CD4-positive, alpha-beta T cell (primary cell): ENCODE measurements at regions not wholly inside any gene's neighbourhood (a gene's known extent, or its start where the extent isn't known, plus 50 kb on each side); places are given as distances from the start of the nearest gene placed in this dataset.

ENCODE experiments used
- ATAC-seq: fragments of 200-7000 bp; cut with Tn5 transposase; one replicate; pipeline ENCODE4 v1.10.0; 2022; ENCODE audit warnings: mild to moderate bottlenecking; ENCODE audit not compliant: poor library complexity
- CTCF ChIA-PET: fragments of 350-600 bp; sonication (Branson Sonifier 250); formaldehyde crosslinking; loops from one replicate; lab custom pipeline; 2021; ENCODE audit warnings: antibody characterized with exemption, inconsistent platforms; lab: Charles Lee
- POLR2A ChIA-PET: fragments of 350-600 bp; sonication (Branson Sonifier 250); formaldehyde crosslinking; loops from one replicate; lab custom pipeline; 2021; ENCODE audit warnings: antibody characterized with exemption, inconsistent platforms; lab: Charles Lee
- DNase-seq, 14 experiments: peaks; one replicate each; pipeline ENCODE4 v3.0.0-alpha.2; 2013 to 2020; ENCODE audit warnings: mixed read lengths in 2 of 14
- H3K27ac ChIP-seq, 2 donors: one replicate each; pipeline versions ENCODE4 v1.5.1 to v1.7.0; 2013; ENCODE audit warnings: low read length in 2 of 2, low read depth in 1 of 2, mild to moderate bottlenecking in 1 of 2
- H3K27me3 ChIP-seq, 2 experiments: 1 replicate in 1 of 2; 2 replicates in 1 of 2; pipeline versions ENCODE4 v1.6.1 to v1.7.0; 2013; ENCODE audit warnings: low read length in 2 of 2, control low read depth in 1 of 2, mild to moderate bottlenecking in 1 of 2, moderate library complexity in 1 of 2; ENCODE audit not compliant: insufficient read depth in 2 of 2, control insufficient read depth in 1 of 2
- H3K36me3 ChIP-seq: one replicate; pipeline ENCODE4 v1.6.1; 2013; ENCODE audit warnings: low read length, control low read depth; ENCODE audit not compliant: insufficient read depth
- H3K4me1 ChIP-seq: one replicate; pipeline ENCODE4 v1.6.1; 2013; ENCODE audit warnings: low read length, control low read depth; ENCODE audit not compliant: insufficient read depth
- H3K4me3 ChIP-seq: one replicate; pipeline ENCODE4 v1.5.1; 2013; ENCODE audit warnings: mild to moderate bottlenecking, low read length, moderate library complexity
- H3K9me3 ChIP-seq, 2 experiments: 1 replicate in 1 of 2; 2 replicates in 1 of 2; pipeline versions ENCODE4 v1.6.1 to v1.7.0; 2013; ENCODE audit warnings: low read length in 2 of 2, mild to moderate bottlenecking in 2 of 2, control low read depth in 1 of 2, moderate library complexity in 1 of 2; ENCODE audit not compliant: control insufficient read depth in 1 of 2, insufficient read depth in 1 of 2
- H3K27ac Mint-ChIP-seq: one replicate; pipeline ENCODE4 v1.8.0; 2020; ENCODE audit warnings: mixed read lengths
- H3K27me3 Mint-ChIP-seq: one replicate; pipeline ENCODE4 v1.8.0; 2021; ENCODE audit warnings: mixed read lengths
- H3K36me3 Mint-ChIP-seq: one replicate; pipeline ENCODE4 v1.8.0; 2021; ENCODE audit warnings: low read depth, mixed read lengths
- H3K4me1 Mint-ChIP-seq: one replicate; pipeline ENCODE4 v1.8.0; 2021; ENCODE audit warnings: low read depth, mixed read lengths
- H3K4me3 Mint-ChIP-seq: one replicate; pipeline ENCODE4 v1.8.0; 2020; ENCODE audit warnings: mild to moderate bottlenecking, mixed read lengths
- H3K9me3 Mint-ChIP-seq: one replicate; pipeline ENCODE4 v1.8.0; 2020; ENCODE audit warnings: mixed read lengths
- intact Hi-C, 2 experiments: fragments of 100-400 bp; cut with DNase I in 1 of 2; cut with micrococcal nuclease in 1 of 2; formaldehyde crosslinking; loops; one replicate each; pipeline versions ENCODE4 v1.15.1 to v1.9.0; 2023 to 2025; cut with DNase I, micrococcal nuclease
- TF ChIP-seq, protein P1 (sequence below): fragments of 200-600 bp; IDR thresholded peaks from one replicate; pipeline ENCODE4 v1.8.0; 2022; ENCODE audit warnings: antibody characterized with exemption, mild to moderate bottlenecking

DNA sequence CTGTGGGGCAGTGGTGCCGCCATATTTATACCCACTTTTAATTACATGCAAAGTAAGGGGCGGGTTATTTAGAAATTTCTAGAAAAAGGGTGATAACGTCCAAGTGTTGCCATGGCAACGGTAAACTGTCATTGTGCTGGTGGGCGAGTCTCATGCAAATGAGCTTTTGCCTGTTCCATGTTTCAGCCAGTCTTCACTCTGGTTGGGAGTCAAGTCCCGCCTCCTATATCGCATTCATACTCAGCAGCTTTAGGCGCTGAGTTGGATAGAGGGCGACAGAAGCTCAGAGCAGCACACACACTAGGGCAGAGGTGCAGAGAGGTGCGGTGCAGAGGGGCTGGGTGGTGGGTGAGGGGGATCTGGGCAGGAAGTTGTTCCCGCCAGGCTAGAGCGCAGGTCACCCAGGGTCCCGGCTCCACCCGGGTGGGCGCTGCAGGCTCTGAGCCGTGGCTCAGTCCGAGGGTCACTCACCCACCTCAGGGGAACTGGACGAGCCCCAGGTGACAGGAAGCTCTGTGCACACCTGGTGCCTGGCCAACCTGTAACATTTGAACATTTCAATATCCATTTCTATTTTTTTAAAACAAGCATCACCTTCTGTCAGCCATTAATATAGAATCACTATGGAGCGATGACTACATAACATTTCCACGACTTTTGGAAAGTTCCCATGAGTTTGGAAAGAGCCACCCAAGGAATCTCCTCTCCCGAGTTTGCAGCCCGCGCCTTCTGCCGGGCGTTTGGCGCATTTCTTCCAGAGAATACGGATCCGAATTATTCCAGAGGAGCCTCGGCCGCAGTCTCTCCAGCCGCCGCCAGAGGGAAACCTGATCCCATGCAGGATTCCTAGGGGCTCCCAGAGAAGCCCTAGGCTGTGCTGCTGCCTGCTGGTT lies 89.1 kb upstream of the PHACTR3 start:
- ChIA-PET POLR2A (no interaction called here), CTCF (no interaction called here)
- no peak overlapping the region for H3K27ac Mint-ChIP-seq
- Histone ChIP-seq H3K9me3 (peaks cover 0 to 7% of the 10 kb centered on the region in 2 experiments), H3K36me3 (no peaks in the 10 kb centered on the region), H3K4me3 (no peak overlapping the region), H3K27me3 (peaks cover 30 to 50% of the 10 kb centered on the region in 2 experiments), H3K27ac (no peak overlapping the region), H3K4me1 (no peaks in the 10 kb centered on the region)
- TF ChIP-seq, protein P1, sequence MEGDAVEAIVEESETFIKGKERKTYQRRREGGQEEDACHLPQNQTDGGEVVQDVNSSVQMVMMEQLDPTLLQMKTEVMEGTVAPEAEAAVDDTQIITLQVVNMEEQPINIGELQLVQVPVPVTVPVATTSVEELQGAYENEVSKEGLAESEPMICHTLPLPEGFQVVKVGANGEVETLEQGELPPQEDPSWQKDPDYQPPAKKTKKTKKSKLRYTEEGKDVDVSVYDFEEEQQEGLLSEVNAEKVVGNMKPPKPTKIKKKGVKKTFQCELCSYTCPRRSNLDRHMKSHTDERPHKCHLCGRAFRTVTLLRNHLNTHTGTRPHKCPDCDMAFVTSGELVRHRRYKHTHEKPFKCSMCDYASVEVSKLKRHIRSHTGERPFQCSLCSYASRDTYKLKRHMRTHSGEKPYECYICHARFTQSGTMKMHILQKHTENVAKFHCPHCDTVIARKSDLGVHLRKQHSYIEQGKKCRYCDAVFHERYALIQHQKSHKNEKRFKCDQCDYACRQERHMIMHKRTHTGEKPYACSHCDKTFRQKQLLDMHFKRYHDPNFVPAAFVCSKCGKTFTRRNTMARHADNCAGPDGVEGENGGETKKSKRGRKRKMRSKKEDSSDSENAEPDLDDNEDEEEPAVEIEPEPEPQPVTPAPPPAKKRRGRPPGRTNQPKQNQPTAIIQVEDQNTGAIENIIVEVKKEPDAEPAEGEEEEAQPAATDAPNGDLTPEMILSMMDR, result no peak
- no peaks in the 10 kb centered on the region for H3K9me3 Mint-ChIP-seq
- ATAC-seq (no peak), DNase-seq (no peak)
- no peaks in the 10 kb centered on the region for H3K4me1 Mint-ChIP-seq
- no peak overlapping the region for H3K4me3 Mint-ChIP-seq
- intact Hi-C loops, result no loop called here
- H3K27me3 Mint-ChIP-seq, result peaks cover 80% of the 10 kb centered on the region
- H3K36me3 Mint-ChIP-seq, result no peaks in the 10 kb centered on the region

DNA sequence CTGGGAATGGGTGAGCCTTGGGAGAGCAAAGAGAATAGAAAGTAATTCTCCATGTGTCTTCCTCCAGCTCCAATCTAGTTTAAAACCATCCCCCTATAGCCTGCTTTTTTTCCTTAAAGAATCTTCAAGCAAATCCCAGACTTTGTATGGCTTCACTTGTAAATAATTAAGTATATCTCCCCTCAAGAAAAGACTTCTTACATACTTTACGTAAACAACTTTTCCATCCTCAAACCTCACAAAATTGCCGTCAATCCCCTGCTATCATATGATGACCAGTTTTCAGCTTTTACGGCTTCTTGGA lies 88.5 kb upstream of the PHACTR3 start:
- no peaks in the 10 kb centered on the region for H3K4me1 ChIP-seq
- Mint-ChIP-seq H3K27me3 (peaks cover 86% of the 10 kb centered on the region), H3K4me3 (no peak overlapping the region), H3K4me1 (no peaks in the 10 kb centered on the region), H3K36me3 (no peaks in the 10 kb centered on the region), H3K27ac (no peak overlapping the region), H3K9me3 (no peaks in the 10 kb centered on the region)
- peaks cover 30 to 51% of the 10 kb centered on the region in 2 experiments for H3K27me3 ChIP-seq
- intact Hi-C loops, result no loop called here
- TF ChIP-seq, protein P1, result no peak
- no peak overlapping the region for H3K4me3 ChIP-seq
- no peak for ATAC-seq
- ChIA-PET POLR2A (no interaction called here), CTCF (no interaction called here)
- DNase-seq, result no peak
- no peaks in the 10 kb centered on the region for H3K36me3 ChIP-seq
- H3K27ac ChIP-seq, result no peak overlapping the region
- peaks cover 0 to 7% of the 10 kb centered on the region in 2 experiments for H3K9me3 ChIP-seq

DNA sequence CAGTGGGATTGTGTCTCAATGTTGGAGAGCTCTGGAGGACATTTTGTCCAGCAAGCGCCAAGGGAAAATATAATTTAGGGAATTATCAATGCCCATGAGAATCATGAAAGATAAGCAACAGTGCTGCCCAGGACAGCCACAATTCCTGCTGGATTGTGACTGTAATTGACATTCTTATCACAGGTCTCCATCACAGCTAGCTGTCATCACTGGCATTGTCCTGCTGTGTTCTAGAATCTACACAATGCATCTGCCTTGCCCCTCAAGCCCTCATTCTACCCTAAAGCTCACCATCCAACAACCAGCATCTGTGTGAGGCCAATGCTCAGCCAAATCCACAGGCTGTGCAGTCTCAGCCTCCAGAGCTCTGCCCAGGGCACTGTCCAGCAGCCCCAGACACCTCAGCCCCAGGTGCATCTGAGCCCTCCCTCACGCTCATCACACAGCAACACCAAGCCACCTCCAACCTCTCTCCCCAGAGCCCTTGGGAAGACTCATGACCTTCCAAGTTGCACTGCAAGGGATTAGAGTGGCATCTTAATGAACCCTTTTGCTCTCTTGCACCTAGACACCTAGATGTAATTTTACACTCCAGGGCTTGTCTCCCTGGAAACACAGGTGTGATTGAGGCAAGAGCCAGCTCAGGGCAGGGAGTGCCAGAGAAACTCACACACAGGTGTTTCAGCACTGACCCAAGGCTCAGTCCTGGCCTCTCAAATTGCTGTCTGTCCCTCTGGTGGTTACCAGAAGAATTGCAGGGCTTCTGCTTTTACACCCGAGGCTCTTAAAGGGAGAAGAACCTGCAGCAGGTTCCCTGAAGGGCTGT lies 85.2 kb upstream of the PHACTR3 start:
- H3K27ac ChIP-seq, result no peak overlapping the region
- H3K36me3 ChIP-seq, result no peaks in the 10 kb centered on the region
- Mint-ChIP-seq H3K4me3 (no peak overlapping the region), H3K36me3 (no peaks in the 10 kb centered on the region), H3K27me3 (peaks cover 82% of the 10 kb centered on the region), H3K4me1 (no peaks in the 10 kb centered on the region), H3K27ac (no peak overlapping the region), H3K9me3 (no peaks in the 10 kb centered on the region)
- ATAC-seq (peak; percentile 52), DNase-seq (peak in 7 of 14 experiments; percentile 9 to 57 (median 31))
- ChIA-PET POLR2A (no interaction called here), CTCF (no interaction called here)
- H3K9me3 ChIP-seq, result peaks cover 0 to 7% of the 10 kb centered on the region in 2 experiments
- intact Hi-C loops, result no loop called here
- H3K27me3 ChIP-seq, result peaks cover 26 to 44% of the 10 kb centered on the region in 2 experiments
- no peaks in the 10 kb centered on the region for H3K4me1 ChIP-seq
- TF ChIP-seq, protein P1, result peak; percentile 88
- no peak overlapping the region for H3K4me3 ChIP-seq
